Neural progenitor cell (in vitro differentiated cells): ENCODE measurements at regions not wholly inside any gene's neighbourhood (a gene's known extent, or its start where the extent isn't known, plus 50 kb on each side); places are given as distances from the start of the nearest gene placed in this dataset.

Source experiments
- DNase-seq: peaks from one replicate; pipeline ENCODE4 v3.0.0-alpha.2; 2016; ENCODE audit warnings: low spot score
- H2AFZ ChIP-seq: fragments of 200-600 bp; sonication (generic); replicated peaks from 2 replicates; pipeline ENCODE4 v1.6.1; 2016; ENCODE audit warnings: antibody characterized with exemption
- H3F3A ChIP-seq: fragments of 200-600 bp; sonication (generic); 2 replicates; pipeline ENCODE4 v1.6.1; 2016; ENCODE audit warnings: antibody characterized with exemption, low read depth
- H3K27ac ChIP-seq: fragments of 200-600 bp; sonication (generic); 2 replicates; pipeline ENCODE4 v1.5.1; 2016; ENCODE audit warnings: mild to moderate bottlenecking
- H3K27me3 ChIP-seq: fragments of 200-600 bp; sonication (generic); 2 replicates; pipeline ENCODE4 v1.6.1; 2016; ENCODE audit warnings: mild to moderate bottlenecking, moderate library complexity
- H3K36me3 ChIP-seq: fragments of 200-600 bp; sonication (generic); 2 replicates; pipeline ENCODE4 v1.5.1; 2016
- H3K4me1 ChIP-seq: fragments of 200-600 bp; sonication (generic); 2 replicates; pipeline ENCODE4 v1.6.1; 2016; ENCODE audit warnings: mixed run types
- H3K4me2 ChIP-seq: fragments of 200-600 bp; sonication (generic); 2 replicates; pipeline ENCODE4 v1.6.1; 2016
- H3K4me3 ChIP-seq: fragments of 200-600 bp; sonication (generic); 2 replicates; pipeline ENCODE4 v1.5.1; 2016
- H3K79me2 ChIP-seq: fragments of 200-600 bp; sonication (generic); 2 replicates; pipeline ENCODE4 v1.6.1; 2016; ENCODE audit warnings: low read depth
- H3K9ac ChIP-seq: fragments of 200-600 bp; sonication (generic); 2 replicates; pipeline ENCODE4 v1.6.1; 2016
- H3K9me3 ChIP-seq: fragments of 200-600 bp; sonication (generic); 2 replicates; pipeline ENCODE4 v1.5.1; 2016; ENCODE audit warnings: low read depth
- H4K20me1 ChIP-seq: fragments of 200-600 bp; sonication (generic); 2 replicates; pipeline ENCODE4 v1.6.1; 2016; ENCODE audit warnings: low read depth
- H3K27ac Mint-ChIP-seq: 3 replicates; pipeline ENCODE4 v1.8.0; 2021; ENCODE audit warnings: mixed read lengths
- H3K27me3 Mint-ChIP-seq: 2 replicates; pipeline ENCODE4 v1.8.0; 2022; ENCODE audit warnings: low read depth, mild to moderate bottlenecking, inconsistent platforms, moderate library complexity, mixed read lengths; ENCODE audit not compliant: insufficient read depth
- H3K36me3 Mint-ChIP-seq: 3 replicates; pipeline ENCODE4 v1.8.0; 2021; ENCODE audit warnings: mixed read lengths
- H3K4me1 Mint-ChIP-seq: 3 replicates; pipeline ENCODE4 v1.8.0; 2021; ENCODE audit warnings: mixed read lengths
- H3K4me3 Mint-ChIP-seq: 3 replicates; pipeline ENCODE4 v1.8.0; 2021; ENCODE audit warnings: mild to moderate bottlenecking, moderate library complexity, mixed read lengths
- H3K9me3 Mint-ChIP-seq: 3 replicates; pipeline ENCODE4 v1.8.0; 2020; ENCODE audit warnings: mixed read lengths
- CTCF ChIP-seq: fragments of 200-600 bp; sonication (generic); IDR thresholded peaks from 2 replicates; pipeline ENCODE4 v1.5.1; 2017; ENCODE audit warnings: antibody characterized with exemption, mild to moderate bottlenecking
- EZH2 ChIP-seq: fragments of 200-600 bp; sonication (generic); IDR thresholded peaks from 2 replicates; pipeline ENCODE4 v1.6.1; 2017; ENCODE audit warnings: antibody characterized with exemption, mild to moderate bottlenecking, moderate library complexity
- EZH2phosphoT487 ChIP-seq: fragments of 200-600 bp; sonication (generic); IDR thresholded peaks from 2 replicates; pipeline ENCODE4 v1.6.1; 2017; ENCODE audit warnings: antibody characterized with exemption

DNA sequence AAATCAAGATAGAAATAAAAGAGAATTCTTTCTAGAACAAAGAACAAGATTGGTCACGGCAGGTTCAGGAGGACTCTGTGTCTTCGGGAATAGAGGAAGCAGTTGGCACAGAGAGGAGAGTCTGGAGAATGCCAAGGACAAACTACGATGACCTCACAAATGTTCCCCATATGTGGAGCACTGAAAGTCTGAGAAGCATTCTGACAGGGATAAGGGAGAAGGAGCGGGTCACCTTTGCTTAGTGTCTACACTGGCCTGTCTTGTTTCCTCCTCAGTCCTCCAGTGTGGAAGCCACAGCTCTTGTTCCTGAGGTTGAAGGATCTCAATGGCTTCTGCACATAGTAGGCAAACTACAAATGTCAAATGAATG is 338.8 kb downstream of the MYCN start:
- H3K4me3 Mint-ChIP-seq = no peak overlapping the region
- no peak overlapping the region for H3K27ac Mint-ChIP-seq
- H3K4me2 ChIP-seq = no peak overlapping the region
- H3F3A ChIP-seq = peaks cover 2% of the 10 kb centered on the region
- no peaks in the 10 kb centered on the region for H4K20me1 ChIP-seq
- no peak for TF ChIP-seq CTCF
- TF ChIP-seq EZH2 = no peak
- TF ChIP-seq EZH2phosphoT487 = no peak
- H3K9ac ChIP-seq = no peak overlapping the region
- H3K79me2 ChIP-seq = no peaks in the 10 kb centered on the region
- H2AFZ ChIP-seq = no peak overlapping the region
- H3K9me3 ChIP-seq = no peaks in the 10 kb centered on the region
- no peak overlapping the region for H3K27ac ChIP-seq
- H3K4me1 ChIP-seq = peaks cover 7% of the 10 kb centered on the region
- no peak for DNase-seq
- H3K36me3 Mint-ChIP-seq = peaks cover 2% of the 10 kb centered on the region
- peaks cover 6% of the 10 kb centered on the region for H3K9me3 Mint-ChIP-seq
- H3K4me3 ChIP-seq = no peak overlapping the region
- H3K27me3 ChIP-seq = no peaks in the 10 kb centered on the region
- peaks cover 21% of the 10 kb centered on the region for H3K4me1 Mint-ChIP-seq
- peaks cover 6% of the 10 kb centered on the region for H3K27me3 Mint-ChIP-seq
- no peaks in the 10 kb centered on the region for H3K36me3 ChIP-seq

DNA sequence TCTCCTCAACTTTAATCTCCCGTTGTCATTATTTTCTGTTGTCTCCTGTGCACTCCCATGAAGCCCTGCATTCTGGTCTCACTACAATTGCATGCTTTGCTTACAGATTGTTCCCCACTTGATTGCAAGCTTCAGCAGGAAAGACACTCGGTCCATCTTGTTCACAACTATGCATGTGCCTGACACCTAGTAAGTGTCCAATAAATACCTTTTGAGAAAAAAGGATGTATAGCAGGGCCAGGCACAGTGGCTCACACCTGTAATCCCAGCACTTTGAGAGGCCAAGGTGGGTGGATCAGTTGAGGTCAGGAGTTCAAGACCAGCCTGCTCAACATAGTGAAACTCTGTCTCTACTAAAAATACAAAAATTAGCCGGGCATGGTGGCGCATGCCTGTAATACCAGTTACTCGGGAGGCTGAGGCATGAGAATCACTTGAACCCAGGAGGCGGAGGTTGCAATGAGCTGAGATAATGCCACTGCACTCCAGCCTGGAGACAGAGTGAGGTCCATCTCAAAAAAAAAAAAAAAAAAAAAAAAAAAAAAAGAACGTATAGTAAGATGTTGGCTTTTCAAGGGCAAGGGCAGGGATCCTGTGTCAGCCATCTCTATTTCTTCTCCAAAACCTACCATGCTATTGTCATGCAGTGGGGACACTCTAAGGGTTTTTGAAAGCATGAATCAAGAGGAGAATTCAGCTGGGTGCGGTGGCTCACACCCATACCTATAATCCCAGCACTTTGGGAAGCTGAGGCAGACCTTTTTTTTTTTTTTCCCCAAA is 338.3 kb downstream of the MYCN start:
- Histone ChIP-seq H3K27me3 (no peaks in the 10 kb centered on the region), H3K27ac (no peak overlapping the region), H3K9ac (no peak overlapping the region), H3K9me3 (no peaks in the 10 kb centered on the region), H2AFZ (no peak overlapping the region), H4K20me1 (no peaks in the 10 kb centered on the region), H3K79me2 (no peaks in the 10 kb centered on the region), H3K4me2 (no peak overlapping the region), H3K36me3 (no peaks in the 10 kb centered on the region), H3F3A (peaks cover 2% of the 10 kb centered on the region), H3K4me3 (no peak overlapping the region), H3K4me1 (peaks cover 7% of the 10 kb centered on the region)
- peaks cover 2% of the 10 kb centered on the region for H3K36me3 Mint-ChIP-seq
- peaks cover 21% of the 10 kb centered on the region for H3K4me1 Mint-ChIP-seq
- peaks cover 6% of the 10 kb centered on the region for H3K27me3 Mint-ChIP-seq
- DNase-seq = no peak
- no peak for TF ChIP-seq EZH2
- no peak for TF ChIP-seq EZH2phosphoT487
- H3K9me3 Mint-ChIP-seq = peaks cover 6% of the 10 kb centered on the region
- H3K27ac Mint-ChIP-seq = no peak overlapping the region
- no peak overlapping the region for H3K4me3 Mint-ChIP-seq

DNA sequence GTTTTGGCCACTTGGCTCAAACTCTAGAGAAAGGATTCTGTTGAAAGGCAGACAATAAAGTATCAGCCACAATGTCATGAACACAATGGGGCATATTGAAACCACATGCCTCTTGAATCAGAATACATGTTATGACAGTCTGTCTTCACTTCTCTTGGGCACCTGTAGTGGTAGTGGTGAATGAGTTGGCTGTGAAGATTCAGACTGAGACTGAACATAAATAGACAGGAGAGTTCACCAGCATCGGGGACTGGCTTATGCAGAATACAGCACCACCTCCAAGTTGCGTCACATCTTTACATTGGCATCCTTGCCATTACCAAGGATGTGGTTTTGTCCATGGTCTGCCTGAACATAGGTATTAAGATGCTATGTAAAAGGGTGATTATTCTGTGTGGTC is 336.8 kb downstream of the MYCN start:
- TF ChIP-seq CTCF (no peak), EZH2 (no peak), EZH2phosphoT487 (no peak)
- peaks cover 9% of the 10 kb centered on the region for H3K27me3 Mint-ChIP-seq
- DNase-seq = no peak
- Histone ChIP-seq H3K4me3 (no peak overlapping the region), H3K4me2 (no peak overlapping the region), H3K27me3 (no peaks in the 10 kb centered on the region), H3K36me3 (no peaks in the 10 kb centered on the region), H3K79me2 (no peaks in the 10 kb centered on the region), H3K9me3 (no peaks in the 10 kb centered on the region), H3K4me1 (peaks cover 2% of the 10 kb centered on the region), H3K27ac (no peak overlapping the region), H3K9ac (no peak overlapping the region), H4K20me1 (no peaks in the 10 kb centered on the region), H3F3A (peaks cover 2% of the 10 kb centered on the region), H2AFZ (no peak overlapping the region)
- H3K4me1 Mint-ChIP-seq = peaks cover 19% of the 10 kb centered on the region
- no peak overlapping the region for H3K27ac Mint-ChIP-seq
- no peaks in the 10 kb centered on the region for H3K36me3 Mint-ChIP-seq
- no peak overlapping the region for H3K4me3 Mint-ChIP-seq
- H3K9me3 Mint-ChIP-seq = peaks cover 6% of the 10 kb centered on the region

GRCh38 chr2:16275661-16276060 is 335.3 kb downstream of the MYCN start:
- H3K4me1 Mint-ChIP-seq = peaks cover 12% of the 10 kb centered on the region
- H3K27me3 Mint-ChIP-seq = peaks cover 7% of the 10 kb centered on the region
- no peak overlapping the region for H3K4me3 ChIP-seq
- no peak overlapping the region for H3K27ac Mint-ChIP-seq
- H3K27me3 ChIP-seq = no peaks in the 10 kb centered on the region
- peaks cover 2% of the 10 kb centered on the region for H3F3A ChIP-seq
- H3K9me3 Mint-ChIP-seq = peaks cover 6% of the 10 kb centered on the region
- H3K9me3 ChIP-seq = no peaks in the 10 kb centered on the region
- no peak for TF ChIP-seq EZH2phosphoT487
- TF ChIP-seq CTCF = no peak
- no peak for TF ChIP-seq EZH2
- H3K27ac ChIP-seq = no peak overlapping the region
- H3K4me2 ChIP-seq = no peak overlapping the region
- H3K79me2 ChIP-seq = no peaks in the 10 kb centered on the region
- H3K4me3 Mint-ChIP-seq = no peak overlapping the region
- H3K9ac ChIP-seq = no peak overlapping the region
- no peak overlapping the region for H2AFZ ChIP-seq
- H3K36me3 Mint-ChIP-seq = no peaks in the 10 kb centered on the region
- no peaks in the 10 kb centered on the region for H4K20me1 ChIP-seq
- DNase-seq = no peak
- no peaks in the 10 kb centered on the region for H3K4me1 ChIP-seq
- no peaks in the 10 kb centered on the region for H3K36me3 ChIP-seq
